Epithelial cell of prostate (primary cell): ENCODE measurements at regions not wholly inside any gene's neighbourhood (a gene's known extent, or its start where the extent isn't known, plus 50 kb on each side); places are given as distances from the start of the nearest gene placed in this dataset.

Experiments used
- DNase-seq: peaks from one replicate; pipeline ENCODE4 v3.0.0-alpha.2; 2011; ENCODE audit warnings: low read depth, low spot score
- H3K27ac ChIP-seq: fragments of 450-650 bp; 2 replicates; pipeline ENCODE4 v1.5.1; 2017; ENCODE audit warnings: mild to moderate bottlenecking

DNA sequence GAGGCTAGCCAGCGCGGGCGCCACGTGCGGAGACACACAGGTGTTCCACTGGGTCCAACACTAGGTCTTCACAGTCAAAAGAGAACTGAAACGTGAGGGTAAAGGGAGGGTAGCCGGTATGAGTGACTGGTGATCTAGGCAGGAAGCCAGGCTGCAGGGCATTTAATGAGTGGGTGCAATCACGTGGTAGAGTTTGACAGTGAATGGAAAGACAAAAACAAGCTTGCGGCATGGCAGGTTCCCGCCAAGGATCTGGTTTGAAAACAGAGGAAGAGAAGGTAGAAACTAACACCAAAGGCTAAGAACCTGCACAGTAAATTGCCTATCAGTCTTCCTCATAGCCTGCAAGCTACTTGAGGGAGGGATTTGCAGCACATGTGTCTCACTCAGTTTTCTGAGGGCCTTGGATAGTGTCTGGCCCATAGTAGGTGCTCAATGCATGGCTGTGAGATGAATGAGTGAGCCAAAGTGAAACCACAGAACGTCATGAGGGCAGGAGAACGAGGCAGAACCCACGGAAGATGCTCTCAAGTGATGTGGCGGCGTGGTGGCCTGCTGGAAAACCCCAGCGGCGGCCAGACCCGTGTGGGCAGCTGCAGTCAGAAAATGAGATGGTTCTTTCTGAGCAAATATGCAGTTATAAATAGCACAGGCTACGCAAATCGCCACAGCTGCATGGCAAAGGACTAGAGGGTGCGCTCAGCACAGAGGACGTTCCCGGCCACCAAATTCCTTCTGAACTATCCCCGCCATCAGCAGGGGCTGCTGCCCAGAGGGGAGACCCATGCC lies 183.6 kb upstream of the NFE2L3 start:
- DNase-seq: no peak
- no peak overlapping the region for H3K27ac ChIP-seq

DNA sequence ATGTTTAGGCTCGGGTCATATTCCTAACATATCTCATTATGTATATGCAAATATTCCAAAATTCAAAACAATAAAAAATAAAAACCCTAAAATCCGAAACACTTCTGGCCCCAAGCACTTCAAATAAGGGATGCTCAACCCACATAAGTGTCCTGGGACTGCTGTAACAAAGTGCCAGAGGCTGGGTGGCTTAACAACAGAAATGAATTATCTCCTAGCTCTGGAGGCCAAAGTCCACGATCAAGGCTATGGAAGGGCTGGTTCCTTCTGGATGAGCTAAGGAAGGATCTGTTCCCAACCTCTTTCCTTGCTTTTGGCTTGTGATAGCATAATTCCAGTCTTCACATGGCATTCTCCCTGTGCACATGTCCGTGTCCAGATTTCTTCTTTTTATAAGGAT lies 181.6 kb upstream of the NFE2L3 start:
- DNase-seq: no peak
- no peak overlapping the region for H3K27ac ChIP-seq

DNA sequence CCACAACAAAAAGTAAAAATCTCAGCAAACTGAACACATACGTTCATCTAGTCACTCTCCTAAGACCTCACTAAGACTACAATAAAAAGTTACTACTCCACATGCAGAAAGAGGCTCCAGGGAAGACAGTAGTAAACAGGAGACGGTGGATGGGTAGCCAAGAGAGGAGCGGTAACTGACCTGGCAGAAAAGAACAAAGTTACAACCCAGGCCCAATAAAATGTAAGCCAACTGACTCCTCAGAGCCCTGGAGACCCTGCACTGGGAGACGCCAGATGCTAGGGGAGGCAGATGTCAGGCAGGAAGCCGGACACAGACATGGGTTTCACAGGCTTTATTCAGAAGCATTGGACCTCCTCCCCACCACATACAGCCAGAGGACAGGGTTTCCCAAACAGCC lies 181.1 kb upstream of the NFE2L3 start:
- no peak for DNase-seq

DNA sequence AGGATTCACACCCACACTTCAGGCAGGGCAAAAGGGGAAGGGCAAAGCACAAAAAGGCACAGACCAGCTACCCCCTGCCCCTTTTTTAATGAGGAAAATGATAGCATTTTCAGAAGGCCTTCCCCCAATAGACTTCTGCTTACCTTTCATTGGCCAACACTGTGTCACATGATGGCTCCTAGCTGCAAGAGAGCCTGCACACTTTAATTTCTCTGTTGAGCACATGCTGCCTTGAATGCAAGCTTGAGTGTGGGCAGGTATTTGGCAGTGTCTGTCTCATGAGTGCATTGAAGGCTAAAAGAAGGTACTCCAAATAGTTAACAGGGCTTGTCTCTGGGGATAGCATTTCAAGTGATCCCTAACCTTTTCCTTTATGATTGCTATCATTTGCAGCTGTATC lies 175.4 kb upstream of the NFE2L3 start:
- no peak for DNase-seq
- H3K27ac ChIP-seq: no peak overlapping the region

More for the DNA sequence above, 181.1 kb upstream of the NFE2L3 start:
- H3K27ac ChIP-seq: no peak overlapping the region

DNA sequence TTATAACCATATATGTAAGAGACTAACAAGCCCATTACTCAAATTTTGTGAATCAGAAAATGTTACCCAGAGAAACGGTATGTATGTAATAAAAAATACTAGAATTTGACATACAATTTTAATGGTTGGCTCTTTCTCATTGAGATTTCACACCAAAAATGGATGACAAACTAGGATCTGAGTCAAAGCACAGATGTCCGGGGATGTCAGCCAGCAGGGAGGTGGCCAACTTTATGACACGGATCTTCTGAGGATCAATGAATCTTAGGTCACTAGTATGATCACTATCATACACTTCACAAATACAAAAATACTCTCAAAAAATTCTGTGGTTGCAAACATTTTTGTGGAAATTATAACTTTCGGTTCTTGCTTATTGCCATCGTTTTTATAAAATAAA lies 173.5 kb upstream of the NFE2L3 start:
- no peak for DNase-seq
- H3K27ac ChIP-seq: no peak overlapping the region

DNA sequence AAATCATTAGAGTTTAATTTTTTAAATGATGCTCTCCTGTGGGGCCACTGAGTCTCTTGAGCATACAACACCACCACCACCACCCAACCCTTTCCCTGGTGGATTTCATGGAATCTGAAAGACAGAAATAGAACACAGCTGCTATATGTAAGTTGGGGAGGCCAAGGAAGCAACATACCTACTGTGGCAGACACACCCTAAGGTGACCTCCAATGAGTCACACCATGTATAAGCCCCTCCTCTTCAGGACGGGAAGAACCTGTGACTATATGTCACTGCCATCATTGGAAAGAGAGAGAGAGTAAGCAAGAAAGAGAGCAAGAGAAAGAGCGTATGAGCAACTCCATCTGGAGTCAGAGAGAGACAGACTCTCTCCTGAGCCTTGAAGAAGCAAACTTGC lies 172.4 kb upstream of the NFE2L3 start:
- no peak overlapping the region for H3K27ac ChIP-seq
- peak; percentile 10 for DNase-seq

DNA sequence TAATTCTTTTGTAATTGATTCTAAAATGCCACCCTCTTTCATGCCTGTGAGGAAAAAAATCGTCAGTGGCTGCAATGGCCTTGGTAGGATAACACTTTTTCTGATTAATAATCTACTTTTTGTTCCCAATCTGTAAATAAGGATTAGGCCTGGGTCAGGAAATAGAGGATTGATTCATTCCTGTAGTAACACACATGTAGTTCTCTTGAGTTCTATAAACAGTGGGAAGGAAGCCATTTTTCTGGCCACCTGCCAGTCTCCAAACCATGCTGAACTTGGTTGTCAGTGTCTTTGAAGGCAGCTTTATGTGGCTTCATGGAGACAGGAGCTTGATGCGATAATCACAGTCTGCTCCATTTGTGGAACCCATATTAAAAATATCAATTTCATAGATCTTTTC lies 169.3 kb upstream of the NFE2L3 start:
- DNase-seq: no peak
- H3K27ac ChIP-seq: no peak overlapping the region

DNA sequence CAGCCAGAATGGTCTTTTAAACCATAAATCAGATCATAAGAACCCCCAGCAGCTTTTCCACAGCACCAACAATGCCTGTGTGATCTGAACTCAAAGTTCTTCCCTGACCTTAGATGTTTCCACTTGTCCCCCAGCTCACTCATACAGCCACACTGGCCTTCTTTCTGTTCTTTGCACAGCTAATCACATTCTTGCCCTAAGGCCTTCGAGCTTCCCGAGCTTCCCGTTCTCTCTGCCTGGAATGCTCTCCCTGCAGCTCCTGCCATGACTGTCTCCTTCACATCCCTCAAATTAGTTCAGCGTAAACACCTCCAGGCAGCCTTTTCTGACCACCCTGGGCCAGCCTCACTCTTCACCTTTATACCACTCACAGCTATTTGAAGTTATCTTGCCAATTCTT lies 166.8 kb upstream of the NFE2L3 start:
- DNase-seq: no peak
- no peak overlapping the region for H3K27ac ChIP-seq

DNA sequence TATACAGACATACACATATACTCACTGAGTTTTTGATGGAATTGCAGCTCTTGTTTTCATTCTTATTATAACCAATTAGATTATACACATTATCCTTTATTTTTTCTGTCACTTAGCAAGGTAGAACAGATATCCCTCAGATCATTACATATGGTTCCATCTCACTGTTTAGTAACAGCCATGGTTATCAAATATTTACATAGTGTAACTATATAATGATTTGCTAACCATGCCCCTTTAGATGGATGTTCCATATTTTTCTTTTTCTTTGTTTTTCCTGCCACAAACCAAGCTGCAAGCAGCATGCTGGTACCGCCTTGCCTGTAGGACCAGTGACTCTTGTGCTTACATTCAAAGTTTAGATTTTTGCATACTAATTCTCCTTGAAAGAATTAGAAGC lies 163.4 kb upstream of the NFE2L3 start:
- no peak overlapping the region for H3K27ac ChIP-seq
- no peak for DNase-seq

DNA sequence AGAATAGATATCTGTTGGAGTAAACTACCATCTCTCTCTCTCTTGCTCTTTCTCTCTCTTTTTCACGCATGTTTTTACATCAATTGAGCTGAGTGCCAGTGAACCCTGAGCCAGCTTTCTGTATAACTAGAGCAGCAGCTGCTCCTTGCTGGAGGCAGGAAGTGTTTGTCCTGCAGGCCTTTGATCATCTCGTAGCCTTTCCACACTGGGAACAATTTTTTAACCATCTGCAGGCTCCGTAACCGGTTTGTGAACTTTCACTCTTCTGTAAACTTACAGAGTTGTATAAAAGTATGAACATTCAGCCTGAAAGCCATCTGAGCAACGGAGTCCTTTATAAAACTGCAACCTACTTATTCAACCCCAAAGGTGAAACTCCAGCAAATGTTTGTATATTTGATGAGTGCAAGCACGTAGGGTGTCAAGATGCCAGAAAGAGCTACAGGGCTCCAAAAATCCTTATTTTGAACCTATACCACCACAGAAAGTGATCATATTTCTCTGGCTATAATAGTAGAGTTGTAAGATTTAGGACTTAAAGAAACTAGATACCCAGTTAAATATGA lies 162.8 kb upstream of the NFE2L3 start:
- no peak for DNase-seq
- no peak overlapping the region for H3K27ac ChIP-seq

DNA sequence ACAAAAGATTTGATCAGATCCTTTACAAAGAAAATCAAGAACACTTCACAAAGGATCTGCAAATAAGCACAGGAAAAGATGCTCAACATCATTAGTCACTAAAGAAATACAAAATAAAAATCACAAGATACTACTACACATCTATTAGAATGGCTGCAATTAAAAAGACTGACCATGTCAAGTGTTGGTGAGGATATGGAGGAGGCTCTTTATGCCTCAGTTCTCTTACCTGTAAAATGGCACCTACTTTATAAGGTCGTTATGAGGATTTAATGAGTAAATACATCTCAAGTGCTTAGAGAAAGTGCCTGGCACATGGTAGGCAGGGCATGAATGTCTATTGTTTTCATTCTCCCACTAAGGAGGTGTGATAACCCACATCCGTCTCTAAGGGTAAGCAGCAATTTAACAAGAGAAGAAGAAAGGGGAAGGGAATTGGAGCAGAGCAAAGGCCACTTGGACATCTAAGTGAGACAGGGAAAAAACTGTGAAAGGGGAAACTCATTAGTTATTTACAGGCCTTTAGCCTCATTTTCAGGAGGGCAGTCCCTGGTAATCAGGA lies 157.5 kb upstream of the NFE2L3 start:
- H3K27ac ChIP-seq: no peak overlapping the region
- no peak for DNase-seq

DNA sequence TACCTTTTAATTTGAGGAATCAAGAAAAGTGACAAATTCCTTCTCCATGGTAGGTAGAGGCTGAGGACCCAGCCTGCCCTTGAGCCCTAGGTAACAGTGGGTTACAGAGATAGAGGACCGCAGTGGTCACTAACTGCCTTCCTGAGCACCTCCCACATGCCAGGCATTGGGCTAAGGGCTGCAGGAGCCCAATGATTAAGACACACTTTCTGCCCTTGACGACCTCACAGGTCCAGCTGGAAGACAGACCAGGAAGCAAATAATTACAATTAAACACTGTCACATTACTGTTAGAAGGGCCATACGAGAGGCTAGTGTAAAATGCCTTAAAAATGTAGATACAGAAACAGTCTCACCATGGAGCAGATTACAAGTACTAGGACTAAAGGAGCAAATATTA lies 156.8 kb upstream of the NFE2L3 start:
- DNase-seq: no peak
- H3K27ac ChIP-seq: no peak overlapping the region

DNA sequence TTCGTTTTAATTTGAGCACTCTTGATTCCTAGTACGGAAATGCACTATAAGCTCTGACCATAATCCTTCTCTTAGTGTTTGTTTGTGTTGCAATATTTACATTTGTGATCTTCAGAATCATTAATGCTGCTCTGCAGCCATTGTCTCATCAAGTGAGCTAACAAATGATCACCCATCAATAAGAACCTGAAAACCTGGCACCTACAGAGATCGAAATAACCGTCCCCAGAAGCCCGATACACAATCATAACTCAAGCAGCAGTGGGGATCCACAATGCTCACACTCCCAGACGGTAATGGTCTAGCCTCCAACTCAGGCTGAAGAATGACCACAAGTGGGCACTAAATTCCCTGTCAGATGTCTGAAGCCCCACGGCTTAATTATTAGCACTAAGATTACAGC lies 156.0 kb upstream of the NFE2L3 start:
- no peak for DNase-seq
- H3K27ac ChIP-seq: no peak overlapping the region

DNA sequence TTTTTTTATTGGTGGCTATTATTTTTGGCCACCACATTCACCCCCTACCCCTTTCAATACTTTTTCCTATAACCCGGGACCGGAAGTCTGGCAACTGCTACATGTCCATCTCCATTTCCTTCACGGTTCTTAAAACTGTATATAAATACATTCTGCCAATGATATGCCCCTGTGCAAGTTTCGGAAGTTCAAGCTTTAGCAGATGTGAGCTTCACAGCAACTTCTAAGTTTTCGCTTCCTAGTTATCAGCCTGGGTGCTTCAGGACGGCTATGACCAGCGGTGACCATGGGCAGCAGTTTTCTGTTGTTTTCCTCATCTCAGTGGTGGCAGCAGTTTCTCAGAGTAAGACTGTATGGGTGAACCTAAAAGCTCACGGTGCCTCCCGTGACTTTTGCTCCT lies 153.5 kb upstream of the NFE2L3 start:
- no peak for DNase-seq
- H3K27ac ChIP-seq: no peak overlapping the region

DNA sequence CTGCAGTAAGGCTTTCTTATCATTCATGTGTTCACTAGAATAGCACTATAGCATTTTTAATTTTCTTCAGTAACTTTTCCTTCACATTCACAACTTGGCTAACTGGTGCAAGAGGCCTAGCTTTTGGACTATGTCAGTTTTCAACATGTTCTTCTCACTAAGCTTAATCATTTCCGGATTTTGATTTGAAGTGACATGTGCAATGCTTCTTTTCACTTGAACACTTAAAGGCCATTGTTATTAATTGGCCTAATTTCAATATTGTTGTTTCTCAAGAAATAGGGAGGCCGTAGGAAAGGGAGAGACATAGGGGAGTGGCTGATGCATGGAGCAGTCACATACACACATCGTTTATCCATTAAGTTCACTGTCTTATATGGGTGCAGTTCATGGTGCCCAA lies 151.2 kb upstream of the NFE2L3 start:
- no peak overlapping the region for H3K27ac ChIP-seq
- DNase-seq: no peak

DNA sequence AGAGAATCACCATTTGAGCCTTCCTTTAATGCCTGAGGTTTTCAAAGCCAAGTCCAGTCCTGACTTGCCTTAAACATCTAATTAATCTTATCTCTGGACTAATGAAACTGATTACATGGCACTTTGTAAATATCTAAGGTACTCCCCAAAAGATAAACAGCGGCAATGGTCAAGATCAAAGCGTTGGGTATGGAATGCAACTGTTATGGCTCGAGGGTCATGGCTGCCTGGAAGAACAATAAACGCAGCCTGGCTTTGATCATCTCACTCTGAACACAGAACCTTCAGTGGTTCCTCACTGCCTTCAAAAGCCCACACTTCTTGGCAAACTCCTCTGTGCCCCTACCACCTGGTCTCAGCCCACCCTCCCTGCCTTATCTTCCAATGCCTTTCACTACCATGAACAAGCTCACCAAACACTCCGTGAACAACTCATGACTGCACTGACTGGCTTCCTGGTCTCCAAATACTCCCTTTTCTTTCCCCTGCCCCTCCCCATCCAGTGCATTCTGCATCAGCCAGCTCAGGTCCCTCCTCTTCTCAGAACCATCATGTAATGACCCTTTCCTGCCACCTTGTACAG lies 150.2 kb upstream of the NFE2L3 start:
- H3K27ac ChIP-seq: no peak overlapping the region
- no peak for DNase-seq

DNA sequence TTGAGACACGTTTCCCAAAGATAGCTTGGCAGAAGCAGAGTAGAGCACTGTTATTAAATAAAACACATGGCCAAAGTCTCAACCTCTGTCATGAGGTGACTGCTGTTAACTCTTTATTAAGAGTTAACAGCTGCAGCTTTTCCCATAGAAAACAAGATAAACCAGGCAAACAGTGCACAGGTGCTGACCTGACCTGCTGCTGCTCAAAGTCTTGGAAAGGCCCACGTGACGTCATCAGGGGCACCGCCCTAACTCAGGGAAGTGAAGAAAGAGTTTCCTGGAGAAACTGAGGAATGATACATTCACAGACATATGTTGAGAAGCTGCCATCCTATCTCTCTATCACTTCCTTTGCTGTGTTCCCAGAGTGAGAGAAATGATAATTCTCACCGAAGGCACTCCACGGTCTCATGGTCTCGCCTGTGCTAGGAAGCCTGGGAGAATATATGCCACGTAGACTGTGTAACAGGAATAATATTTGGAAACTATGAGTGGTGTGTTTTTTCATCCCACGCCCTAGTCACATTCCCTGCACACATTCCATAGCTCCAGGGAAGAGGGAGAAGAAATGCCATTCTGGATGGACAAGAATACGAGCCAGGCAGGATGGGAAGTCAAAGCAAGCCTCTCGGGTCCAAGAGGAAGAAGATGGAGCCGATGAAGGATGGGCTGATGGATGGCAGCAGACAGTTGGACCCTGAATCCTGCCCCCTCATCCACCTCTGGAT lies 146.2 kb upstream of the NFE2L3 start:
- H3K27ac ChIP-seq: no peak overlapping the region
- no peak for DNase-seq

DNA sequence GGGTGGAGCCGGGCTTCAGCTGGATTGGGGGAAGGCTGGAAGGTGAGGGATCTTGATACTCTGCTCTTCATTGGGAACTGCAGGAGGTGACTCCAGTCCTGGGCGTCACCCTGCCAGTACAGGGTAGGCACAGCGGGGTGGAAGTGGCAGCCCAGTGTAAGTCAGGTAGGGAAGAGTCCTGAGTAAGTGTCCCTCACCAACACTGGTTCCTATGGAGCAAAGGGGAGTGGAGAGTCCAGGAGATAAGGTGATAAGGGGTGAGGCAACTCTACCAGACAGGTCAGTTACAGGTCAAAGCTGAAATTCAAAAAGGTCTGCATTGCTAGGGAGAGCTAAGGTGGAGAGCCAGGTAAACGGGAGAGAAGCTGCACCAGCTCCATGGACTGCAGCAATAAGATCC lies 145.6 kb upstream of the NFE2L3 start:
- no peak for DNase-seq

DNA sequence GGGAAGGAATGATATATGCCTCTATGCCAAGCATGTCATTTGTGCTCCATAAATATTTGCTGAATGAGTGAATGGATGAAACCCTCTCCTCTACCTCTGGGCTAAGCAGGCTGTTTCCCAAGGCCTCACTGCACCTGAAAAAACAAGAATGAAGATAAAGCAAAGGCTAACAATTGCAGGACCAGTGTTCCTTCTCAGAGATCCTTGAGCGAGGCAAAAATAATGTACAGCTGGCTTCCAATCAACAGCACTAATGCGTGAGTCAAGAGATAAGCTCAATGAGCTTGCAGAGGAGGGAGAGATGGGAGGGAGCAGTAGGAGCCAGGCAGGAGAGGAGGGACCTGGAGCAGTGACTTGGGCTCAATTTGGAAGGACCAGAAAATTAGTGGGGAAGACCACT lies 144.5 kb upstream of the NFE2L3 start:
- H3K27ac ChIP-seq: no peak overlapping the region
- no peak for DNase-seq

More for the DNA sequence above, 145.6 kb upstream of the NFE2L3 start:
- H3K27ac ChIP-seq: no peak overlapping the region

DNA sequence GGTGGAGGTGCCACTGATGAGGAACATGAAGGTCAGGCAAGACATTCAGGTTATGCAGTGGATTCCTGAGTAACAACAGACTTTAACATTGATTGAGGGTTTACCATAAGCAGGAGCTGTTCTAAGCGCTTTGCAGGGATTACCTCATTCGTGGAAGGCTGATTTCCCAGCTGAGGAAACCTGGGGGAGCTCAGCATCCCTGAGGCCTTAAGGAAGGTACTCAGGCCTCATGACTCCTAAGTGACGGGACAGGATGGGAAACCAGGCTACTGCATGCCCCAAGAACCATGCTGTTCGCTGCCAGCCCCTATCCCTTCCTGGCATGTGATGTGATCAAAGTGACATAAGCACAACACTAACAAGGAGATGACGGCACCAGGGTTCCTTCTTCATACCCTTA lies 143.6 kb upstream of the NFE2L3 start:
- no peak for DNase-seq

More for the DNA sequence above, 143.6 kb upstream of the NFE2L3 start:
- no peak overlapping the region for H3K27ac ChIP-seq
